NCI-H226 (cell line): ENCODE measurements at regions not wholly inside any gene's neighbourhood (a gene's known extent, or its start where the extent isn't known, plus 50 kb on each side); places are given as distances from the start of the nearest gene placed in this dataset.

Experiments
- DNase-seq: peaks from one replicate; pipeline ENCODE4 v3.0.0-alpha.2; 2015

DNA sequence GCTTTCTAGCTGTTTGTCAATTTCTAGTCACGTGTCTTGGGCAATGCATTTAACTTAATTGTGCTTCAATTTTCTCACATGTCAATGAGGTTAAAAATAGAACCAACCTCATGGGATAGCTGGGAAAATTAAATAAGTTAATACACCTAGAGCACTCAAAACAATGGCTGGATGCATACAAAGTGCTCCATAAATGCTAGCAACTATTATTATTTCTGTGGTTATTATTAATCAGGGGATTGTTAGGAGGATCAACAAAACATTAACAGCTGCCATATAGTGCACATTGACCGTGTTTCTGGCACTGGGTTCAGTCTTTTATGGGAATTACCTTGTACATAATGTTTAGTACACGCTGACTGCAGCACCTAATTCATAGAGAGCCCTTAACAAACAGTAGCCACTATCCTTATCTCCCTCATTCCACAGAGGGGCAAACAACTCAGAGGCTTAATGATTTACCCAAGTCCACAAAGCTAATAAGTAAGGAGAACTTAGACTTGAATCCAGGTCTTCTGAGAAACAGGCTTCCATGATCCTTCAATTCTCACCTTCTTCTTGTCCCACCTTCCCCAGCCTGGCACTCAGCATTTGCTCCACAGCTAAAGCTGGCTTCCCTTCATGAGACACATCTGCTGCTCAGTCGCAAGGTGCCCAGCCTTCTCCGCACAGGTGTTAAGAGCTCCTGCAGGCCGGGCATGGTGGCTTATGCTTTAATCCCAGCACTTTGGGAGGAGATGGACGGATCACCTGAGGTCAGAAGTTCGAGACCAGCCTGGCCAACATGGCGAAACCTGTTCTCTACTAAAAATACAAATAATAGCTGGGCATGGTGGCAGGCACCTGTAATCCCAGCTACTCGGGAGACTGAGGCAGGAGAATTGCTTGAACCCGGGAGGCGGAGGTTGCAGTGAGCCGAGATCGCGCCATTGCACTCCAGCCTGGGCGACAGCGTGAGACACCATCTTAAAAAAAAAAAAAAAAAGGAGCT, 137.4 kb upstream of the ABCA1 start:
- no peak for DNase-seq

GRCh38 chr9:105066275-105066865, 138.4 kb upstream of the ABCA1 start:
- no peak for DNase-seq

- DNase-seq = peak; percentile 75
Observed at GRCh38 chr9:105067895-105068580, 140.1 kb upstream of the ABCA1 start.

- DNase-seq = no peak
Observed at GRCh38 chr9:105069285-105069684, 141.3 kb upstream of the ABCA1 start.

- peak; percentile 34 for DNase-seq
Observed at GRCh38 chr9:105069696-105070095, 141.7 kb upstream of the ABCA1 start.

- DNase-seq = peak; percentile 87
Observed at GRCh38 chr9:105070176-105070575, 142.2 kb upstream of the ABCA1 start.

DNA sequence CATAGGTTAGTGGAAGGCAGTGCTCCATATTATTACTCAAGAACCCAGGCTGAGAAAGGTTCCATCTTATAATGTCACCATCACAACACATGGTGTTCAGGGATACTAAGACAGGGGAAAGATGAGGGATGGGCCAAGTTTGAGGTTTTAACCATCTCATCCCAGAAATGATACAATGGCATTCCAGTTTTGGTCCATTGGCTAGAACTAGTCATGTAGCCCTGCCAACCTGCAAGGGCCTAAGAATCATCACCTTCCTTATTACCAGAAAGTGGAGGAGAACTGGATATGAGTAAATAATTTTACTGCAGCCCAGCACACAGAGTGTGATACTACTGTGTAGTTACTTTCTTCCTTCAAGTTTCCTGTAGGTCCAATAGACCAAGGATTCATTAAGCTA, 144.5 kb upstream of the ABCA1 start:
- no peak for DNase-seq

GRCh38 chr9:105073147-105073546, 145.2 kb upstream of the ABCA1 start:
- no peak for DNase-seq

- DNase-seq = no peak
Observed at GRCh38 chr9:105074491-105074890, 146.5 kb upstream of the ABCA1 start.

DNA sequence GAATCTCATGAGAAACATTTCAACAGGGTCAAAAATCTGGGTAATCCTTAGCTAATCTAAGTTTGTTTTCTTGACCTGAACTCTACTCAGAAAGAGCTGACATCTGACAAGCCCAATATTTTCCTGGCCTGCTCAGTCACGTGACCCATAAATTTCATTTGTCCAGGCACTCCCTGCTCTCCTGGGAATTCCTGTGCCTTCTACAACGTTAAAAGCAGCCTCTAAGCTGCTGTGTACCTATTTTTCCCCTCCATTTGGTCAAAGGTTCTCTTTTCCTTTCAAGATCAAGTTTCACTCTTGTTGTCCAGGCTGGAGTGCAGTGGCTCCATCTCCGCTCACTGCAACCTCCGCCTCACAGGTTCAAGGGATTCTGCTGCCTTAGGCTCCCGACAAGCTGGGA, 148.8 kb upstream of the ABCA1 start:
- DNase-seq = no peak

DNA sequence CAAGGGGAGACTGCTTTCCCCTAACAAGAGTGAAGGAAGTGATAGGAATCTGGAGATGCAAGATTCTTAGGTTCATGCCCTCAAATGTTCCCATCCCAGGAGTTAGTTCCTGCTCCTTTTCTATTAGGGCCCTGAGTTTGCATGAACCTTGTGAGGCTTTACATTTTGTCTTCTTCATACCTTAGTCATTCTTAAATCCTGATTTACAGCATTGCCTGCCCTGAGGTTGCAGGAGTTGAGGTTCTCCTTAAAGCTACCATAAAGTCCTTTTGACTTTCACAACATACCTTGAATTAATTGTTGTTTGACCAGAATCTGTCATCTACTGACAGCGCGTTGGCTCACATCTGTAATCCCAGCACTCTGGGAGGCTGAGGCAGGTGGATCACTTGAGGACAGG, 151.5 kb upstream of the ABCA1 start:
- DNase-seq = no peak

- no peak for DNase-seq
Observed at GRCh38 chr9:105082843-105083242, 154.9 kb upstream of the ABCA1 start.

GRCh38 chr9:105083256-105083655, 155.3 kb upstream of the ABCA1 start:
- DNase-seq = no peak

DNA sequence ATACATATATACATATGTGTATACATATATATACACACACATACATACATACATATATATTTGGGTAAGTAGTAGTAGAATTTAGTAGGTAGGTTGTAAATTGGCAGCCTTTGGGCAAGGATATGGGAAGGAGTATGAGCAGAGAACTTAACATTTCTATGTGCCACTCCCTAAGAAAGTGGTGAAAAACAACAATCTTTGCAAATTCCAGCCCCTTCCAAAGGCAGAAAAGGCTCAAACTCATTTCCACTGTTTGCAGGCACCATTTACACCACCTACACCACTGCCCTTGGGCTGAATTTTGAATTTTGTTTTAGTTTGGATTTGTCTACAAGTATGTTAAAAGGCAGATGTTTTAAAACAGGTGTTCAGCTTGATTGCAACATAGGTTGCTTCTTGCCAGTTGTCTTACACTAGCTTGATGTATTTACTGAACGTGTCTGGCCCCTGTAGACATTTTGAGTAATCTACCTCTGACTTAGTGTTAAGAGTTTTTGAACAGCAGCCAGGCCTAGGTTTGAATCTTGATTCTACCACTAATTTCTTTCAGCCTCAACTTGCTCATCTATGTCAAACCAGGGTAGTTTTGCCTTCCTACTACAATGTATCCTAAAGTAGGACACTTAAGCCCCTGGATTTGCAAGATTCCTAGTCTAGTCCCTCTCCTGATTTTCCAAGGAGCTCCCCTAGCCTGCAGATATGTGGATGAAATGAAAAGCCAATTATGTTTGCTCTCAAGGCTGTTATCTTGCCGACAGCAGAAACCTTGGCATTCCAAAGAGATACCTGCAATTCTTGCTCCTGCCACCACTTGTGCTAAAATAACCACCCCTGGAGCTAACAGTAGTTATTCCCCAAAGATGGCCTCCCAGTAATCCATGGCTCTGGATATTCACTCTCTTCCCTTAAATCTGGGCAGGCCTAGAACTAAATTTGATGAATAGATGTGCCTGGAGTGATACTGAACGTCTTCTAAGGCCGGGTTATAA, 156.2 kb upstream of the SLC44A1 start:
- peak; percentile 28 for DNase-seq

DNA sequence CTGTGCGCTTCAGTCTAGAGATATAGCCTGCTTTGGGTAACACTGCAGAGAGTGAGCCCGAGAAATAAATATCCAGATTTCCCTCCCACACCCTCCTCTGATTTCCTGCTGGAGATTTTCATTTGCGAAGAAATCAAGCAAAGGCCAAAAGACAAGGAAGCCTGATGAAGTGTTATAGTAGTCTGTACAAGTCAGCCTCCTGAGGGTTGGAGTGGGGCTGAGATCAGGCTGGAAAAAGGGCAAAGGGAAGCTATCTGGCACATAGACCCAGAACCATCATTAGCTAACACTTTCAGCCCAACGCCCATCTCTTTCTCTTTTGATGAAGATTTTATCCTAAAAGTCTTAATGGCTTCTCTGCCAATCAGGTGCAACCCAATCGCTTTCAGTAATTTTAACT, 154.6 kb upstream of the SLC44A1 start:
- DNase-seq = no peak

DNA sequence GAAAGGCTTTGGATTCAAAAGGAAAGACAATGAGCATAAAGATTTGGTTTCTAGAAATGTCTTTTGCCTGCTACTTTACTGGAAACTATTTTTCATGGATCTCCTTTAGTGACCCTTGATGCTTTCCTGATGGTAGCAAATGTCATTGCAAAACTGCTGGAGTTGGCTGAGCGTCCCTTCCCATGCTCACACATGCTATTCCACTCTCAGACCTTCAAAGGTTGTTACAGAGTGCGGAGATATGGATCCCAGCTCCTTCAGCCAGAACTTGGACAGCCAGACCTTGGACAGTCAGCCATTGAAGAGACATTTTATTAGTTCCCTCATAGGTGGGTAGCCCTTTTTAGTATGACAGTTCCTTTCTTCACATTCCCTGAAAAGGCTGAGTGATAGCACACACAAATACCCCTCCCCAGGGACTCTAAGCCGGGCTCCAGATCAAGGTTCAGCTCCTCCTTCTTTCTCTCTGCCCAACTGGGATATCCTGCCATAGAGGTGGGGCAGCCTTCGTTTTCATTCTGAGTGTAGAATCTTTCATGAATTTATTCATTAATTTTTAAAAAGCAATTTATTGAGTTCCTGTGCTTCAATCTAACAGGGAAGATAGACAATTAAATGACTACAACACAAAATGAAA, 153.3 kb upstream of the SLC44A1 start:
- no peak for DNase-seq

DNA sequence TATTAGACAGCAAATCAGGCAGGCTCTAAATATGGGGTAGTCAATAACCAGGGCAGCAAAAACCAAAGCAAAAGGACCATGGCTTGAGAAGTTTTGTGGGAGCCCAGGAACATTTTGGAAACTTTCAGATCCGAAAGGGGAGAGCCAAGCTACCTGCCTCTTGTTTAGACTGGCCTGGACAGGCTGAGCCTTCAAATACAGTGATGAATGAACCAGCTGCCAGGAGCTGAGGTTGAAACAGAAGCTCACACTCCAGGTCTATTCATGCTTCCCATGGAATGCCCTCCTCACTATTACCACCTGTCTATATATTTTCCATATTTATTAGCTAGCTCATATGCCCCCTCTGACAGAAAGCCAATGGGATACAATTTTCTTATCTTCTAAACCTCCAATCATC, 150.8 kb upstream of the SLC44A1 start:
- no peak for DNase-seq

- DNase-seq = no peak
Observed at GRCh38 chr9:105098370-105098769, 146.1 kb upstream of the SLC44A1 start.

- DNase-seq = no peak
Observed at GRCh38 chr9:105103776-105104175, 140.7 kb upstream of the SLC44A1 start.

- DNase-seq = no peak
Observed at GRCh38 chr9:105114318-105114717, 130.1 kb upstream of the SLC44A1 start.

- DNase-seq = no peak
Observed at GRCh38 chr9:105114964-105115728, 129.3 kb upstream of the SLC44A1 start.
